Posterior cingulate gyrus (tissue), 11 donors: ENCODE measurements at regions not wholly inside any gene's neighbourhood (a gene's known extent, or its start where the extent isn't known, plus 50 kb on each side); places are given as distances from the start of the nearest gene placed in this dataset.
"Not testable (repeated sequence)": the region's sequence is repeated elsewhere in the genome, so short reads cannot be mapped to it uniquely, and the experiment has no call there.

Source experiments
- DNase-seq, 10 donors: peaks; one replicate each; pipeline versions ENCODE4 v3.0.0 to v3.0.0-alpha.2; 2020 to 2021; ENCODE audit warnings: mixed read lengths in 3 of 10
- intact Hi-C: fragments of 100-400 bp; cut with DNase I; formaldehyde crosslinking; loops from one replicate; pipeline ENCODE4 v1.15.1; 2023

- intact Hi-C loops, DNase-seq: not testable (repeated sequence)
Measured at GRCh38 chr21:32823296-32823695, 51.7 kb upstream of the PAXBP1 start.

GRCh38 chr21:32824950-32825349 lies 53.4 kb upstream of the PAXBP1 start:
- intact Hi-C loops: loop anchor here (5.0 kb wide), 1 partner anchor 173 kb away; no protein-coding TSS in a partner anchor
- no peak for DNase-seq

DNA sequence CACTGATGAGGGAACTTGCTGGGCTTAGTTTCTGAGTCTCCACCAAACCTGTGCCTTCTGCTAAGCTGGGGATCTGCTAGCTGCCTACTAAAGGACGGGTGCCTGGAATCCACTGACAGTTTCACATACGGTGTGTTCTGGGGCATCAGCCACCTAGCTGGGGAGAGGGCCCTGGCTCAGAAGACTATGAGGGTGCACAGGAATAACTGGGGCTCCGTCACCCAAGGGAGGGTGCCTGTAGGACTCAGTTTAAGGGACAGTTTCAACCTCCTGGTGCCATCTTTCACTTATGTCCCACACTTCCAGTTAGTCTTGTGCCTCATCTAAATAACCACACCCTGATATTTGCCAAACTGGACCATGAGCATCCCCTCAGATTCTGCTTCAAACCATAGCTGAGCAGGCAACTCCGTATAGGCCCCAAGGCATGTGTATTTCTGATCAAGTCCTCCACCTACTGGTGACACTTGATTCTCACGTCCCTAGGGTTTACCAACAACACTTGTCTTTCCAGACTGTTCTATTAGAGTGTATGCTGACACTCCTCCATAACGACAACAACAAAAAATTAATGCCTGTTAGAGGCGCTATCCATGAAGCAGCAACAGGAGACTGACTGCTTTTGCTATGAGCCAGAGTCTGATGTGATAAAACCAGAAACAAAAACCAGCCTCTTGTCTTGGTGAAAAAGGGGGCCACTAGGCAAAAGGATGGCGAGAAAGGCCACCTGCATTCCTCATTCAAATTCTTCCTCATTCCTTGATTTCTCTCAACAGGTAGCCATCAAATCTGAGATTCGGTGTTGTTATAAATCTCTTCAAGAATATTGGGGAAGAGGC lies 55.0 kb upstream of the PAXBP1 start:
- intact Hi-C loops: loop anchor here (2.0 to 5.0 kb wide), 2 partner anchors 44 to 174 kb away; no protein-coding TSS in a partner anchor
- peak in 3 of 10 donors; percentile 28 to 43 (median 28) for DNase-seq

GRCh38 chr21:32828908-32829307 lies 57.4 kb upstream of the PAXBP1 start:
- intact Hi-C loops: loop anchor here (5.0 kb wide), 1 partner anchor 177 kb away; no protein-coding TSS in a partner anchor
- DNase-seq: no peak

DNA sequence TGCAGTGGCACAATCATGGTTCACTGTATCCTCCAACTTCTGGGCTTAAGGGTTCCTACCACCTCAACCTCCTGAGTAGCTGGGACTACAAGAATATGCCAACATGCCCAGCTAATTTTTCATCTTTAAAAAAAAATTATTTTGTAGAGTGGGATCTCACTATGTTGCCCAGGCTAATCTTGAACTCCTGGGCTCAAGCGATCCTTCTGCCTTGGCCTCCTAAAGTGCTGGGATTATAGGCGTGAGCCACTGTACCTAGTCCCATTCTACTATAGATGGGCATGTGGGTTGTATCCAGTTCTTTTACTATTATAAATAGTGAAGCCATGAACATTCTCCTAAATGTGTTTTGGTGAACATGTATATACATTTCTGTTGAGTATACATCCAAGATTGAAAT lies 57.9 kb upstream of the PAXBP1 start:
- intact Hi-C loops: loop anchor here (5.0 kb wide), 1 partner anchor 177 kb away; no protein-coding TSS in a partner anchor

DNA sequence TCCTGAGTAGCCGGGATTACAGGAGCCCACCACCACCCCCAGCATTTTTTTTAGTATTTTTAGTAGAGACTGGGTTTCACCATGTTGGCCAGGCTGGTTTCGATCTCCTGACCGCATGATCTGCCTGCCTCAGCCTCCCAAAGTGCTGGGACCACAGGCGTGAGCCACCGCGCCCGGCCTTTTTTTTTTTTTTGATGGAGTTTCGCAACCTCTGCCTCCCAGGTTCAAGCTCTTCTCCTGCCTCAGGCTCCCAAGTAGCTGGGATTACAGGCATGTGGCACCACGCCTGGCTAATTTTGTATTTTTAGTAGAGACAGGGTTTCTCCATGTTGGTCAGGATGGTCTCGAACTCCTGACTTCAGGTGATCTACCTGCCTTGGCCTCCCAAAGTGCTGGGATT lies 60.2 kb upstream of the PAXBP1 start:
- intact Hi-C loops: loop anchor here (2.0 to 10.0 kb wide), 5 partner anchors 183 to 776 kb away; no protein-coding TSS in a partner anchor
- not testable (repeated sequence) for DNase-seq

More for the DNA sequence above, 57.9 kb upstream of the PAXBP1 start:
- DNase-seq: no peak

GRCh38 chr21:32834211-32834915 lies 62.8 kb upstream of the PAXBP1 start:
- no peak for DNase-seq
- intact Hi-C loops: loop anchor here (5.0 to 10.0 kb wide), 4 partner anchors 180 to 773 kb away; no protein-coding TSS in a partner anchor

GRCh38 chr21:32834916-32835235 lies 63.3 kb upstream of the PAXBP1 start:
- intact Hi-C loops: loop anchor here (5.0 to 10.0 kb wide), 4 partner anchors 180 to 772 kb away; no protein-coding TSS in a partner anchor
- DNase-seq: peak in 5 of 10 donors; percentile 7 to 79 (median 19)

- DNase-seq: no peak
- intact Hi-C loops: no loop called here
Measured at GRCh38 chr21:32842146-32842545, 70.6 kb upstream of the PAXBP1 start.

GRCh38 chr21:32843561-32843960 lies 72.0 kb upstream of the PAXBP1 start:
- intact Hi-C loops: no loop called here
- DNase-seq: no peak

- intact Hi-C loops: no loop called here
- DNase-seq: no peak
Measured at GRCh38 chr21:32844076-32844475, 72.5 kb upstream of the PAXBP1 start.

GRCh38 chr21:32844653-32845436 lies 73.3 kb upstream of the PAXBP1 start:
- no peak for DNase-seq
- intact Hi-C loops: no loop called here

DNA sequence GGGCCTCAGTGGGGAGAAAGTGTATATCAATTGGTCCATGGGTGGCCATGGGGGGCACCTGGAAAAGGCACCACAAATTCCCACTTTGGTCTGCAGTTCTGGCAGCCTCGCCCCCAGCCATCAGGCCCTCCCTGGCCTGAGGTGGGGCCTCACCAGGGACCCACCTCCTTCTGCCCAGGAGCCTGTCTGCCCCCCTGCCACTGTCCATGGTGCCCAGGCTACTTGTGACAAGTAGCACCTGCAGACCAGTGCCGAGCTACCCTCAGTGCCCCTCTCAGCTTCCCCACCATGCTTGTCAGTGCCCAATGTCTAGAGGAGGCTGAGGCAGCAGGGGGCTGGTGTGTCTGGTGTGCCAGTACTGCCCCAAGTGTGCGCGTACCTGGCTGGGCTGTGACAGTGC lies 87.1 kb upstream of the PAXBP1 start:
- intact Hi-C loops: no loop called here
- DNase-seq: no peak

DNA sequence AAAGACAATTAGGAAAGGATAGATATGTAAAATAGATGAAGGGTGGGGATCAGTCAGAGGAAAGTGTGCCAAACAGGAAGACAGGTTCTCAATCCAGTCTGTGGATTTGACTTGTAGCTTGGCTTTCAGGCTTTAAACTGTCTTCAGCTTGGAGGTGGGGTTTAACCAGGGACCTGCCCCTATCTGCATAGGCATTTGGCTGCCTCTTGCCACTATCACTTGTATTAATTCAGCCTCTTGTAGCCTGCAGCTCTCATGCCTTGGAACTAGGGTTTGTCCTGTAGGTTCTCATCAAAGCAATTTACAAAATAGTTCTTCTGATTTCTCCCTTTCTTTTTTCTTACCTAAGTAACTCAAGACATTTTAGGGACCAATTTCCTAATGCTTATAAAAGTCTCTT lies 88.8 kb upstream of the PAXBP1 start:
- intact Hi-C loops: no loop called here
- no peak for DNase-seq

GRCh38 chr21:32861866-32862265 lies 90.3 kb upstream of the PAXBP1 start:
- DNase-seq: no peak
- intact Hi-C loops: no loop called here

GRCh38 chr21:32867597-32867996 lies 96.0 kb upstream of the PAXBP1 start:
- DNase-seq: no peak
- intact Hi-C loops: no loop called here

DNA sequence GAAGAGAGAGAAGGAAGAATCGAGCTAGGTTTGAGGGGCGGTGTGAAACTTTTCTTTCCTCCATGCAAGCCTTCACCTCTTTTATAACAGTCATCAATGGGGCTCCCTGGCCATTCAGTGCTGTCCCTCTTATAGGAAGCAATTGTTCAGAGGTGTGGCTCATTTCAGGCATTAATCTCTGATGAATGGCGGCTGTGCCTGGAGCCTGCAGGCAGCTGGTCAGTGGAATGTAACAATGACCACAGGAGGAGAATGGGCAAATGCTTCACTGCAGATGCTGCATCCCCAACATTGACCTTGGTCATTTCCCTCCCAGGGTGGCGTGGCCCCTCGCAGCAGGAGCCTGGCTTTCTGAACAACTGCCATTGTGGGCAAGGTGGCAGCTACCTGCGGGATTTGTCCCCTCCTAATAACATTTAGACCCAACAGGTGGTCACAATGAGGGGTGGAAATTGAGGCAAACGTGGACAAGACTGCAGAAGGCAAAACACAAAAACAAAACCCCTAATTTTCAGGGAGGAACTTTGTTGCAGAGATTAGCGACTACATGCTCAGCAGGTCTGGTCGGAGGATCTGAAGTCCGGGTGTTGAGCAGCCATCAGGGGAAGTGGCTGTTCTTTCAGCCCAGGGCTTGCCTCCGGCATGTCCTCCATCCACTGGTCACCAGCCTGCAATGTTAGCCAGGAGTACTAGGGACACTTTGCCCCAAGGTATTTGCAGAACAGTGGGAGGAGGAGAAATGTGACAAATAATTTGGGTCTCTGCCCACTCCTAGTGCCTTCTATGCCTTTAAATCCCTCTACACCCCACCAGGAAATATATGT lies 97.3 kb upstream of the PAXBP1 start:
- intact Hi-C loops: no loop called here
- DNase-seq: peak in 1 of 10 donors; percentile 54

DNA sequence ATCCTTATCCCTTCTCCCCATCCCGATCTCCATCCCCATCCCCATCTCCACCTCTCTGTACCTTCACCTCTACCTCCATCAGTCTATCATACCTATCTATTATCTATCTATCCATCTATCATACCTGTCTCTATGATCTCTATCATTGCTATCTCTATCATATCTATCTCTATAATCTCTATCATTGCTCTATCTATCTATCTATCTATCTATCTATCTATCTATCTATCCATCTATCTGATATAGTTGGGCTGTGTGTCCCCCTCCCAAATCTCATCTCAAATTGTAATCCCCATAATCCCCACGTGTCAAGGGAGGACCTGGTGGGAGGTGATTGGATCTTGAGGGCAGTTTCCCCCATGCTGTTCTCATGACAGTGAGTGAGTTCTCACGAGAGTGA lies 97.9 kb upstream of the PAXBP1 start:
- intact Hi-C loops: no loop called here
- DNase-seq: no peak

- intact Hi-C loops: no loop called here
Measured at GRCh38 chr21:32876426-32876825, 104.9 kb upstream of the PAXBP1 start.

DNA sequence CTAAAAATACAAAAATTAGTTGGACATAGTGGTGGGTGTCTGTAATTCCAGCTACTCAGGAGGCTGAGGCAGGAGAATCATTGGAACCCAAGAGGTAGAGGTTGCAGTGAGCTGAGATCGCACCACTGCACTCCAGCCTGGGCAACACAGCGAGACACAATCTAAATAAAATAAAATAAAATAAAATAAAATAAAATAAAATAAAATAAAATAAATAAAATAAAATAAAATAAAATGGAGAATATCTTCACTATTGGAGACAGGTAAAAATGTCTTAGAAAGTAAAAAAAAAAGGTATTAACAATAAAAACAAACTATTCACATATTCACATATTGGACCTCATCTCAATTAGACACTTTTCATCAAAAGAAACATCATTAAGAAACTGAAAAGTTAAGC lies 106.3 kb upstream of the PAXBP1 start:
- DNase-seq, intact Hi-C loops: not testable (repeated sequence)

More at GRCh38 chr21:32876426-32876825, 104.9 kb upstream of the PAXBP1 start:
- no peak for DNase-seq
